Nephron progenitor cell (in vitro differentiated cells): ENCODE measurements at regions not wholly inside any gene's neighbourhood (a gene's known extent, or its start where the extent isn't known, plus 50 kb on each side); places are given as distances from the start of the nearest gene placed in this dataset.

Experiments
- DNase-seq: peaks from one replicate; pipeline ENCODE4 v3.0.0; 2021
- H3K27ac Mint-ChIP-seq: 2 replicates; pipeline ENCODE4 v1.8.0; 2021; ENCODE audit warnings: mild to moderate bottlenecking, moderate library complexity, mixed read lengths
- H3K27me3 Mint-ChIP-seq: 2 replicates; pipeline ENCODE4 v1.8.0; 2021; ENCODE audit warnings: mild to moderate bottlenecking, low read depth, mixed read lengths; ENCODE audit not compliant: poor library complexity
- H3K36me3 Mint-ChIP-seq: 2 replicates; pipeline ENCODE4 v1.8.0; 2021; ENCODE audit warnings: low read depth, mixed read lengths
- H3K4me1 Mint-ChIP-seq: 2 replicates; pipeline ENCODE4 v1.8.0; 2021; ENCODE audit warnings: mixed read lengths
- H3K4me3 Mint-ChIP-seq: 2 replicates; pipeline ENCODE4 v1.8.0; 2021; ENCODE audit warnings: mild to moderate bottlenecking, moderate library complexity, mixed read lengths
- H3K9me3 Mint-ChIP-seq: 2 replicates; pipeline ENCODE4 v1.8.0; 2021; ENCODE audit warnings: mild to moderate bottlenecking, moderate library complexity, mixed read lengths
- CTCF ChIP-seq: fragments of 200-600 bp; sonication (generic); IDR thresholded peaks from 2 replicates; pipeline ENCODE4 v1.5.0; 2021; ENCODE audit warnings: antibody characterized with exemption

- peaks cover 2% of the 10 kb centered on the region for H3K9me3 Mint-ChIP-seq
- no peak for DNase-seq
- H3K36me3 Mint-ChIP-seq, result no peaks in the 10 kb centered on the region
- H3K27ac Mint-ChIP-seq, result peak overlapping the region; percentile 58
- H3K4me3 Mint-ChIP-seq, result peak overlapping the region; percentile 12
- H3K4me1 Mint-ChIP-seq, result peaks cover 11% of the 10 kb centered on the region
- peaks cover 3% of the 10 kb centered on the region for H3K27me3 Mint-ChIP-seq
- TF ChIP-seq CTCF, result no peak
Observed at GRCh38 chr16:73122604-73123391, 74.9 kb upstream of the ZFHX3 start.

- H3K4me1 Mint-ChIP-seq, result peaks cover 15% of the 10 kb centered on the region
- no peak for DNase-seq
- H3K4me3 Mint-ChIP-seq, result no peak overlapping the region
- H3K27me3 Mint-ChIP-seq, result no peaks in the 10 kb centered on the region
- TF ChIP-seq CTCF, result no peak
- no peak overlapping the region for H3K27ac Mint-ChIP-seq
- peaks cover 5% of the 10 kb centered on the region for H3K9me3 Mint-ChIP-seq
- no peaks in the 10 kb centered on the region for H3K36me3 Mint-ChIP-seq
Observed at GRCh38 chr16:73116576-73116975, 68.6 kb upstream of the ZFHX3 start.

GRCh38 chr16:73113336-73113735 lies 65.4 kb upstream of the ZFHX3 start:
- H3K9me3 Mint-ChIP-seq, result peaks cover 5% of the 10 kb centered on the region
- H3K4me3 Mint-ChIP-seq, result no peak overlapping the region
- no peaks in the 10 kb centered on the region for H3K36me3 Mint-ChIP-seq
- DNase-seq, result no peak
- H3K27me3 Mint-ChIP-seq, result peaks cover 3% of the 10 kb centered on the region
- no peak overlapping the region for H3K27ac Mint-ChIP-seq
- no peak for TF ChIP-seq CTCF
- peaks cover 24% of the 10 kb centered on the region for H3K4me1 Mint-ChIP-seq

GRCh38 chr16:73108195-73108963 lies 60.5 kb upstream of the ZFHX3 start:
- H3K4me1 Mint-ChIP-seq, result peaks cover 26% of the 10 kb centered on the region

GRCh38 chr16:73107371-73107770 lies 59.4 kb upstream of the ZFHX3 start:
- Mint-ChIP-seq H3K4me1 (peaks cover 19% of the 10 kb centered on the region), H3K36me3 (no peaks in the 10 kb centered on the region), H3K27me3 (peaks cover 10% of the 10 kb centered on the region), H3K4me3 (no peak overlapping the region), H3K9me3 (no peaks in the 10 kb centered on the region), H3K27ac (no peak overlapping the region)
- TF ChIP-seq CTCF, result no peak
- DNase-seq, result no peak

More at GRCh38 chr16:73108195-73108963, 60.5 kb upstream of the ZFHX3 start:
- no peak overlapping the region for H3K4me3 Mint-ChIP-seq
- peak overlapping the region; percentile 19 for H3K27ac Mint-ChIP-seq
- peaks cover 10% of the 10 kb centered on the region for H3K27me3 Mint-ChIP-seq
- no peak for DNase-seq
- no peaks in the 10 kb centered on the region for H3K36me3 Mint-ChIP-seq
- H3K9me3 Mint-ChIP-seq, result no peaks in the 10 kb centered on the region
- no peak for TF ChIP-seq CTCF
